H1 (cell line): ENCODE measurements at regions not wholly inside any gene's neighbourhood (a gene's known extent, or its start where the extent isn't known, plus 50 kb on each side); places are given as distances from the start of the nearest gene placed in this dataset.

Experiments used
- CTCF ChIA-PET: fragments of 300-600 bp; sonication (Branson Sonifier 250); formaldehyde crosslinking; loops from one replicate; lab custom pipeline; 2021; ENCODE audit not compliant: partially characterized antibody; lab: Charles Lee
- POLR2A ChIA-PET: fragments of 300-600 bp; sonication (Branson Sonifier 250); formaldehyde crosslinking; loops from one replicate; lab custom pipeline; 2021; ENCODE audit warnings: inconsistent platforms; ENCODE audit not compliant: partially characterized antibody; lab: Charles Lee
- DNase-seq, 2 experiments: peaks; one replicate each; pipeline versions ENCODE4 v3.0.0 to v3.0.0-alpha.2; 2010 to 2022; ENCODE audit warnings: low spot score in 2 of 2, low read depth in 1 of 2, mixed read lengths in 1 of 2
- FAIRE-seq: peaks from 2 replicates; lab custom pipeline; 2011; peaks lifted over from hg19 to GRCh38; lab: Jason Lieb, UNC
- H2AFZ ChIP-seq: 2 replicates; pipeline ENCODE4 v1.8.1; 2012; ENCODE audit warnings: low read length, inconsistent platforms
- H2AK5ac ChIP-seq: 2 replicates; pipeline ENCODE4 v1.6.1; 2013; ENCODE audit warnings: low read depth, low read length
- H2BK120ac ChIP-seq: replicated peaks from 2 replicates; pipeline ENCODE3; 2013; ENCODE audit warnings: low read depth, low read length, inconsistent platforms
- H2BK12ac ChIP-seq: 2 replicates; pipeline ENCODE4 v1.6.1; 2013; ENCODE audit warnings: low read depth, low read length
- H2BK15ac ChIP-seq: 2 replicates; pipeline ENCODE4 v1.6.1; 2013; ENCODE audit warnings: low read length
- H2BK20ac ChIP-seq: 2 replicates; pipeline ENCODE4 v1.6.1; 2013; ENCODE audit warnings: low read length
- H2BK5ac ChIP-seq: 2 replicates; pipeline ENCODE4 v1.6.1; 2013; ENCODE audit warnings: low read depth, low read length
- H3K14ac ChIP-seq: 2 replicates; pipeline ENCODE4 v1.6.1; 2013; ENCODE audit warnings: inconsistent platforms; ENCODE audit not compliant: insufficient read length
- H3K18ac ChIP-seq: 2 replicates; pipeline ENCODE4 v1.6.1; 2013; ENCODE audit warnings: low read length; ENCODE audit errors: extremely low read depth
- H3K23ac ChIP-seq: 2 replicates; pipeline ENCODE4 v1.6.1; 2013; ENCODE audit warnings: inconsistent platforms; ENCODE audit not compliant: insufficient read length
- H3K23me2 ChIP-seq: 2 replicates; pipeline ENCODE4 v1.6.1; 2013; ENCODE audit warnings: low read depth, low read length
- H3K27ac ChIP-seq: 2 replicates; pipeline ENCODE4 v1.6.1; 2011; ENCODE audit warnings: low read depth, low read length, inconsistent platforms
- H3K27me3 ChIP-seq, 4 experiments: replicated peaks in 1 of 4; 1 replicate in 1 of 4; 2 replicates in 3 of 4; pipeline versions ENCODE4 v1.6.1 to v1.8.1; 2011 to 2013; ENCODE audit warnings: low read length in 3 of 4, mild to moderate bottlenecking in 3 of 4, inconsistent platforms in 2 of 4, mixed read lengths in 2 of 4, moderate library complexity in 1 of 4; ENCODE audit not compliant: control insufficient read depth in 3 of 4, insufficient read depth in 3 of 4; ENCODE audit errors: extremely low read depth in 1 of 4
- H3K36me3 ChIP-seq, 4 experiments: 2 replicates each; pipeline versions ENCODE4 v1.6.1 to v1.8.1; 2011 to 2013; ENCODE audit warnings: mild to moderate bottlenecking in 4 of 4, low read length in 3 of 4, moderate library complexity in 2 of 4, control low read depth in 1 of 4, inconsistent platforms in 1 of 4; ENCODE audit not compliant: insufficient read depth in 4 of 4, control insufficient read depth in 2 of 4
- H3K4ac ChIP-seq: replicated peaks from 2 replicates; pipeline ENCODE3; 2013; ENCODE audit warnings: low read length, low read depth, mixed read lengths, inconsistent platforms; ENCODE audit not compliant: insufficient read length
- H3K4me1 ChIP-seq, 4 experiments: replicated peaks in 1 of 4; 1 replicate in 1 of 4; 2 replicates in 3 of 4; pipeline versions ENCODE4 v1.6.1 to v1.8.1; 2011 to 2013; ENCODE audit warnings: low read length in 3 of 4, inconsistent platforms in 2 of 4, mixed read lengths in 1 of 4; ENCODE audit not compliant: insufficient read depth in 4 of 4, control insufficient read depth in 3 of 4
- H3K4me2 ChIP-seq, 2 experiments: 2 replicates each; pipeline versions ENCODE4 v1.6.1 to v1.8.1; 2011 to 2013; ENCODE audit warnings: low read depth in 2 of 2, low read length in 2 of 2, control low read depth in 1 of 2, inconsistent platforms in 1 of 2, mild to moderate bottlenecking in 1 of 2; ENCODE audit not compliant: insufficient read depth in 1 of 2
- H3K4me3 ChIP-seq, 4 experiments: fragments of 200-600, 300-600 bp in 1 of 4; sonication (generic), shearing (Covaris generic), sonication (Bioruptor Twin) in 1 of 4; 2 replicates each; pipeline versions ENCODE4 v1.5.1 to v1.8.1; 2011 to 2016; ENCODE audit warnings: low read length in 4 of 4, low read depth in 3 of 4, control low read depth in 2 of 4, inconsistent platforms in 2 of 4, mild to moderate bottlenecking in 2 of 4, mixed read lengths in 1 of 4, moderate library complexity in 1 of 4; ENCODE audit not compliant: insufficient read depth in 2 of 4; ENCODE audit errors: extremely low read depth in 1 of 4
- H3K56ac ChIP-seq: replicated peaks from 2 replicates; pipeline ENCODE3; 2013; ENCODE audit warnings: low read depth, mild to moderate bottlenecking, mixed read lengths, low read length, inconsistent platforms; ENCODE audit not compliant: insufficient read length
- H3K79me1 ChIP-seq: 2 replicates; pipeline ENCODE4 v1.6.1; 2013; ENCODE audit warnings: low read depth, low read length, control low read depth
- H3K79me2 ChIP-seq, 2 experiments: 2 replicates each; pipeline versions ENCODE4 v1.6.1 to v1.8.1; 2012 to 2013; ENCODE audit warnings: low read length in 2 of 2, mild to moderate bottlenecking in 2 of 2, inconsistent platforms in 1 of 2; ENCODE audit not compliant: insufficient read depth in 2 of 2, control insufficient read depth in 1 of 2
- H3K9ac ChIP-seq, 4 experiments: replicated peaks in 1 of 4; 1 replicate in 1 of 4; 2 replicates in 3 of 4; pipeline versions ENCODE4 v1.6.1 to v1.8.1; 2011 to 2013; ENCODE audit warnings: low read depth in 3 of 4, low read length in 3 of 4, control low read depth in 2 of 4, mild to moderate bottlenecking in 2 of 4, moderate library complexity in 2 of 4, inconsistent platforms in 1 of 4; ENCODE audit errors: extremely low read depth in 1 of 4
- H3K9me3 ChIP-seq, 2 experiments: 2 replicates each; pipeline versions ENCODE4 v1.6.1 to v1.8.1; 2012 to 2013; ENCODE audit warnings: mild to moderate bottlenecking in 2 of 2, moderate library complexity in 2 of 2, control low read depth in 1 of 2, inconsistent platforms in 1 of 2, low read depth in 1 of 2, low read length in 1 of 2, mixed read lengths in 1 of 2; ENCODE audit not compliant: insufficient read depth in 2 of 2
- H4K20me1 ChIP-seq, 2 experiments: replicated peaks in 1 of 2; 2 replicates each; pipeline versions ENCODE3 to v1.8.1; 2011 to 2013; ENCODE audit warnings: inconsistent platforms in 2 of 2, low read length in 2 of 2, mild to moderate bottlenecking in 1 of 2; ENCODE audit not compliant: insufficient read depth in 2 of 2, control insufficient read depth in 1 of 2
- H4K5ac ChIP-seq: 2 replicates; pipeline ENCODE4 v1.6.1; 2013; ENCODE audit warnings: low read length, low read depth, mixed read lengths, inconsistent platforms; ENCODE audit not compliant: insufficient read length
- H4K8ac ChIP-seq: 2 replicates; pipeline ENCODE4 v1.8.0; 2013; ENCODE audit warnings: mild to moderate bottlenecking, moderate library complexity, low read length, inconsistent platforms; ENCODE audit not compliant: insufficient read depth; ENCODE audit errors: extremely low read depth
- H4K91ac ChIP-seq: replicated peaks from 2 replicates; pipeline ENCODE3; 2013; ENCODE audit warnings: low read length, mixed read lengths, inconsistent platforms; ENCODE audit not compliant: insufficient read length
- GTF2F1 ChIP-seq: IDR thresholded peaks from 2 replicates; pipeline ENCODE4 v1.6.1; 2012; ENCODE audit warnings: low read depth, low read length, improper control_type of control experiment, borderline replicate concordance
- WGBS, 2 experiments: shearing (Covaris generic) in 1 of 2; methylation state at CpG; one replicate each; pipeline versions ENCODE4 v1.1.6 to v1.1.7; 2013 to 2015; ENCODE audit warnings: low lambda C conversion rate in 2 of 2, mixed read lengths in 2 of 2, inconsistent platforms in 1 of 2, low coverage in 1 of 2, missing lambda C conversion rate in 1 of 2; ENCODE audit not compliant: insufficient replicate concordance in 2 of 2, insufficient coverage in 1 of 2, insufficient read length in 1 of 2; ENCODE audit errors: extremely low coverage in 1 of 2, missing lambda C conversion rate in 1 of 2; 5-methylcytosine and 5-hydroxymethylcytosine counted together

- Histone ChIP-seq H2AK5ac (no peak overlapping the region), H2BK20ac (no peak overlapping the region)
- no peak for TF ChIP-seq GTF2F1
- TF ChIP-seq, all 59 proteins: peak for 0
- 91% methylated on average over 3 of the region's 3 CpGs; no CpG with 5 or more reads in 1 of the 2 experiments for WGBS, 2 experiments
- H3K4me2 ChIP-seq, result no peak overlapping the region
- no peaks in the 10 kb centered on the region for H3K79me2 ChIP-seq
- H3K14ac ChIP-seq, result no peak overlapping the region
- no peak overlapping the region for H3K23ac ChIP-seq
- no peak overlapping the region for H3K9ac ChIP-seq
- H3K4me3 ChIP-seq, result no peak overlapping the region
- no peak overlapping the region for H4K5ac ChIP-seq
- no peak overlapping the region for H4K91ac ChIP-seq
- no peak overlapping the region for H3K4ac ChIP-seq
- ChIA-PET CTCF (no interaction called here), POLR2A (no interaction called here)
- H3K23me2 ChIP-seq, result no peaks in the 10 kb centered on the region
- no peaks in the 10 kb centered on the region for H3K79me1 ChIP-seq
- H3K18ac ChIP-seq, result no peak overlapping the region
- H2BK120ac ChIP-seq, result no peak overlapping the region
- H4K8ac ChIP-seq, result no peak overlapping the region
- no peak overlapping the region for H2BK5ac ChIP-seq
- H2AFZ ChIP-seq, result no peak overlapping the region
- H3K9me3 ChIP-seq, result no peaks in the 10 kb centered on the region
- H4K20me1 ChIP-seq, result no peaks in the 10 kb centered on the region
- H2BK12ac ChIP-seq, result no peak overlapping the region
- H3K36me3 ChIP-seq, result no peaks in the 10 kb centered on the region
- H3K27ac ChIP-seq, result no peak overlapping the region
- no peak overlapping the region for H3K56ac ChIP-seq
- H3K27me3 ChIP-seq, result no peaks in the 10 kb centered on the region
- no peaks in the 10 kb centered on the region for H3K4me1 ChIP-seq
- FAIRE-seq, result no peak
- DNase-seq, result no peak
- H2BK15ac ChIP-seq, result no peak overlapping the region
These were observed 374.4 kb upstream of the MARCKS start for GRCh38 chr6:113482771-113483170.
